ENCODE measurements at regions not wholly inside any gene's neighbourhood (a gene's known extent, or its start where the extent isn't known, plus 50 kb on each side); places are given as distances from the start of the nearest gene placed in this dataset.
"Not testable (repeated sequence)": the region's sequence is repeated elsewhere in the genome, so short reads cannot be mapped to it uniquely, and the experiment has no call there.

DNA sequence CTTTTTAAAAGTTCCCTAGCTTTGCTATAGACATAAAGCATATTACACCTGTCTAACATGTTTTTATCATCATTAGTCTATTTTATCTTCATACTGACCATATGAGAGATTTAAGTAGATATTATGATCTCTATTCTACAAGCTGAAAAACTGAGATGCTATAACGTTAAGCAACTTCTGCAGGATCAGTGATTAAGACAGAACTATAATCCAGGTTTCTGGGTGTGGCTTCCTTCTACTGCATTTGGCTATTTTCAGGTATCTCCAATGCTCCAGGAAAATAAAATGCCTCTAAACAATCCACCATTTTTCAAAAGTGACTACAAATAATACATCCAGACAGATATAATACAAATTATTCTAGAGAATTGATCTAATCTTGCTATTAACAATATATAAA, 53.4 kb downstream of the RGS2 start:
- no peak for DNase-seq

DNA sequence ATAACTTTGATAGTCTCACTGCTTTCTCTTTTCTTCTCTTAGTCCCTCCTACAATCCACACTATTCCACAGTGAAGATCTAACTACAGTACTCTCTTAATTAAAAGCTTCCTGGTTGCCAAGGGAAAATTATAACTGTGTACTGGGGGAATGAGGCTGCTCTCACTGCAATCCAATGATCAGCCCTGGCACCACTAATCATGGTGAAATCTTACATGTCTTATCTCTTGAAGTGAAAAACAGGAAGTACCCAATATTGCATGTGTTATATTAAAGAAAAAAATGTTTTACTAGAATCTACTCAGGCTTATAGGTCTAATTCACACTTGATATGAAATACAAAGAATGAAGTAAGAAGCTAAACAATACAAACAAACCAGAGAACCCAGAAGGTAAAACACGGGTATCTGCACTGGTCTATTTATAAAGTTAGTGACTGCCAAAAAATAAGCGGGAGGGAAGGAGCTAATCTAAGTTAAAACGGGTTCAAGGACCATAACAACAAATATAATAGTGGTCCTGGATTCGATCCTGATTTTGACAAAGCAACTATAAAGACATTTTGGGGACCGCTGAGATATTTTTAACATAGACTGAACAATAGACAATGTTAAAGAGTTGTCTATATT, 57.5 kb downstream of the RGS2 start:
- no peak for DNase-seq

DNA sequence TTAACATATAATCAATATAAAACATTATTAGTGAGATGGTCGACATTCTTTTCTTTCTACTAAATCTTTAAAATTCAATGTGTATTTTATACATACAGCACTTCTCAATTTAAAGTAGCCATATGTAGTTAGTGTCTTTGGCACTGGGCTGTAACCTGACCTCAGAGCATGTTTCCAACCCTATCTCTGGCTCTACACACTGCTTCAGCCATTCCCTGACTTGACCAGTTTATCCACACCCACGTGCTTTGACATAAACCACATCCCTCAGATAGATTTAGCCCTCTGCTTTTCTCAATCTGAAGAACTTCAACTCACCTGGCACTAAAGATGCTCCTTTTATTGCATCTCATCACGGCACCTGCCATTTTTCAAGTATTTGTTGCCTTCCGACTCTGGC, 58.3 kb downstream of the RGS2 start:
- DNase-seq, result no peak

DNA sequence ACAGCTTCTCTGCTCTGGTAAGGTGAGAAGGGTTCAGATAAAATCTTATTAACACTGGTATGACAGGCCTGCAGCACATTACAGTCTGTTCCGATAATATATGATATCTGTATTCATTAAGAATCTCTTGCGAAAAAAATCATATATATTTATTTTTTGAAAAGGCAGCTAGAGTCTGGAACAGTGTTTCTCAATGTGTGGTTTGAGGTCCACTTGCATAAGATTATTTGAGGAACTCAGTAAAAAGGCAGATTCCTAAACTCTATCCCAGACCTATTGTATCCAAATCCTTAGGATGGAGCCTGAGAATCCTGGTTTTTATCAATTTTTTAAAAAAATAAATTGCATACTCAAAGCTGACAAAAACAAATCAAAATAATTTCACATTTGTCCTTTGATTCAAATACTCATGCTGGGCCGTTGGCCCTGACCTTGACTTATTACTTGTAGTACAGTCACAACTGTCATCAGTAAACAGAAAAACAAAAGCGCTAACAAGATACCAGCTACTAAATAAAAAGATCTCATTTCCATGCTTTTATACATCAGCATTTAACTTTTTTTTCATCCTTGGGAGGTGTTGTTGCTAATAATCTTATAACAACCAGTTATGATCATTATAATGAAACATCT, 60.6 kb downstream of the RGS2 start:
- no peak for DNase-seq

DNA sequence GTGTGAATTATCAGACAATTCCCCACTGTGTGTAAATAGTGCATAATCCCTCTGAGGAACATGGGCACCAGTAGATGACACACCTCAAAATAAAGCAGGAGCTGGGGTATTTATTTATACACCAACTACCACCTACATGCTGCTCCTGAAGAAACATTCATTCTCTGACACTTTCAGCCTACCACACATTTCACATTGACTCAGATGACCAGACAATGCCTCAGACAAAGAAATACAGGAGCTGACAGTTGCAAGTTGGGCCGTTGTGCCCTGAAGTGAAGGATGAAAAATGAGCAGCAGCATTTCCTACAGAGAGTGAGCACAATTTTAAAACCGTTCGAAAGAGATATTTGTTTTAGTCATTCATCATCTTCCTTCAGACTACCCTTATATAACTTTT, 63.2 kb downstream of the RGS2 start:
- DNase-seq, result no peak

DNA sequence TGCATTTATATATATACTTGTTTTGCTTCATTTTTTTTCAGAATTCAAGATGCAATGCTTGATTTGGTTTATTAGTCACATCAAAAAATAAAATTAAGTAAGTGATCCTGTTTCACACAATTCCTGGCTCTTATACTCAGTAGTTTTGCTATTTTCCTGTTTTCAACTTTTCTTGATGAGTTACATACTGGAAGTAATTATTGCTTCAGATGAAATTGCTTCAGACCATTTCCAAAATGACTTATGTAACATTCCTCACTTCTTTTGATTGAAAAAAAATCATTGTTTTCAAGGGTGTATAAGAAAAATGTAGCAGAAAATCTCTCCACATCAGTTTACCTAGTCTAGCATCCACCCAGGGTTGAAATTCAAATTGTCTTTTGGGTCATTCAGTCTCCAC, 65.0 kb downstream of the RGS2 start:
- no peak for DNase-seq

DNA sequence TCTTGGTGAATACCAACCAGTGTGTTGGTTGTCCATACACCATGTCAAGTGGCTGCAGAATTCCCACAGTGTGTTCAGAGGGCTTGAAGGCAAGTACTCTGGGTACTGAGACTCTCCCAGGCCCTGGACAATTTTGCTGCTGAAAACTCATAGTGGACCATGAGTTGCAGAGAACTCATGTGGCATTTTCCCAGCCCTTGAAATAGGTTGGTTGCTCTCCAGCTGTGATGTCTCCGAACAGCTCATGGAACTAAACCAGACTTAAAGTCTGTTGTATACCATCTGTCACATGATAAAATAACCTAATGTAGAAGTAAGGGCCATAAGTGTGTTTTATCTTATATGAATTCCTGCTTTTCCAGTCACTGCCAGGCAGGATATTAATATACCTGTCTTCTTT, 67.8 kb downstream of the RGS2 start:
- no peak for DNase-seq

DNA sequence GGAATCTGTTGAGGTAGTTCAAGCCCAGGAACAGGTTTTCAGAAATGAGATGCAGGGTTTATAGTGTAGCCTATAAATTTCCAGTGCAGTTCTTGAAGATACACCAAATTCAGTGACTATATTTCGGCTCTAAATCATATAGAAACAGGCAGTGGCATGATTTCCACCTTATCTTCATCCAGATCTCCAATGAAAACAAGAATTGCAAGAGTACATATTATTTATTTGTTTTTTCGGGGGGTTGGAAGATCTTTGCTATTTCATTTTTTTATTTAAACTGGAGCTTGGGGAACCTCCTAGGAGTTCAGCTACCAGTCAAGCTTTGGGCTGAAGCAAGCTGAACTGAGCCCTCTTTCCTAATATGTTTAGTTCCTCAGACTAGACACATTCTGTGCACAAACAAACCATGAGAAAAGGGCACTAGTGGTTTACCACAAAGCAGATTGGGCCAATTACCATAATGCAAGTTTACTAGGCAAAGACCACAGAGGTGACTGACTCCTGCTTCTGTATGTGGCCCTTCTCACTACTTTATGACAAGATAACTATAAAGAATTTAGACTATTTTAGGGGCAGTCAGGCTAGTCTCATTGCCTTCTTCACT, 68.5 kb downstream of the RGS2 start:
- DNase-seq, result no peak

DNA sequence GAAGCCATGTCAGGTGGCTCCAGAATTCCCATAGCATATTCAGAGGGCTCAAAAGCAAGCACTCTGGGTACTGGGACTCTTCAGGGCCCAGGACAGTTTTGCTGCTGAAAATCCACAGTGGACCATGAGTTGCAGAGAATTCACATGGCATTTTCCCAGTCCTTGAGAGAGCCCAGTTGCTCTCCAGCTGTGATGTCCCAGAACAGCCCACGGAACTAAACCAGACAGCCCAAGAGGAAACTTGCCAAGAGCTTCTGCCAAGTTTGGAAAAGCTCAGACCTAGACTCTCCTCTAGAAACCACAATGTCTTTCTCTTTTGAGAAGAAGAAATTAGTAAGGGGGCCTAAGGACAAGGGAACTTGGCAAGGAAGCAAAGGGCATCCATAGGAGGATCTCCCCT, 69.4 kb downstream of the RGS2 start:
- DNase-seq, result peak; percentile 19

DNA sequence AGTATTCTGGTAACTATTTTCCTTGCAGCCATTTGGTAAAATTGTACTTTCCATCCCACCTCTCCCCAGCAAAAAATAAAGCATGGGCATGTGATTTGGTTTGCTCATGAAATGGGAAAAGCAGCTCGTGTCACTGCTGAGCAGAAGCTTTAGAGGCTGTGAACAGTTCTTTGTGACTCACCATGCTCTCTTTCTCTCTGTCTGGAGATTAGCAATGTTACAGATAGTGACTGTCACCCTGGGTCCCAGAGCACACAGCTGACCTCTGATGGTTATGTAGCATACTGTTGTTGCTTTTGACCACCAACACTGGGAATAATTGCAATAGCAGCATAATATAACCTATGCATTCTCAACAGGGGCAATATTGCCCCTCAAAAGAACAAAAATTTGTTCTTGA, 70.6 kb downstream of the RGS2 start:
- DNase-seq, result no peak

DNA sequence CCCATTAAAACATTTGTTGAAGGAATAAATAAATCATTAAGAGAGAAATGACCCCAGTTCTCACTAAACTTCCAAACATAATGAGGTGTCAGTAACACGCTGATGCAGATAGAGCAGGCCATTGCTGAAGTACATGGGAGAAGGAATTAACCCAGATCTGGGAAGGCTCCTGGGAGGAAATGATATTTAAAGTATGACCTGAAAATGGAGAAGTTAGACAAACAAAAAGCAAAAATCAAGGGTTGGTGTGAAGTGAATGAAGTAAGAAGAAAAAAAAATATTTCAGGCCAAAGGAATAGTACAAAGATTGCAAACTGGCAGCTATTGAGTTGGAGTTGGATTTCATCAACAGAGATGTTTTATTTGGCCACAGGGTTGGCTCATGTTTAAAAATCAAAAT, 71.4 kb downstream of the RGS2 start:
- DNase-seq, result no peak

DNA sequence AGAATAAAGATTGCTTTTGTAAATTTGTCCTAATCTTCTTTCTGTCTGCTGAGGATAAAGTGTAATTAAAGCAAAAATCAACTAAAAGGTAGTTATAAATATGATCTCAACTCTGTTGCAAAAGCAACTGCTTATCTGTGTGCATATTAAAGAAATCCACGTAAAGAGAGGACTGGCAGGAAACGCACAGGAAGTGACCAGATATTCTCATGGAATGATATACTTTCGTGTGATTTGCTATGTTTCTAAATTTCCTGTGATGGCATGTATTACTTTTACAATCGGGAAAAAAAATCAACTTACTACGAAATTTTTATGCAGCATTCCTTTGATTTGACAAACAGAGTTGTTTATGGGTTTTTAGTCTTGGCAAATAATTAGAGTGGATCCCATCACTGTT, 75.4 kb downstream of the RGS2 start:
- no peak for DNase-seq

DNA sequence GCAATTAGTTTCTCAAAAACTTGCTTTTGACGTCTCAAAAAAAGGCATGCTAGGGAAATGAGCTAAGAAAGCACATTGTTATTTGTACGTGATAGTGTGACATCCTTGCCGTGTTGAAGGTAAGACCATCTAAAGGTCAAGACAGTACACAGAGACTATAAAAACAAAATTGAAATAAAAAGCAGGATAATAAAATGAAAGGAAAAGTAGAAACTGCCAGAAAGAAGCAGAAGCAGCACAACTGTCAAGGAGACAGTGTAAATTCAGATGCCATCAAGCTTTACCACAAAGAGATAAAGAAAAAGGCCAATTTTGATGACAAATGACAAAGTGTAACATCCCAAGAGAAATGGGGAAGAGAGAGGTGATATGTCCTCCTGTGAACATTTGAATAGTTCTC, 76.5 kb downstream of the RGS2 start:
- DNase-seq, result not testable (repeated sequence)

DNA sequence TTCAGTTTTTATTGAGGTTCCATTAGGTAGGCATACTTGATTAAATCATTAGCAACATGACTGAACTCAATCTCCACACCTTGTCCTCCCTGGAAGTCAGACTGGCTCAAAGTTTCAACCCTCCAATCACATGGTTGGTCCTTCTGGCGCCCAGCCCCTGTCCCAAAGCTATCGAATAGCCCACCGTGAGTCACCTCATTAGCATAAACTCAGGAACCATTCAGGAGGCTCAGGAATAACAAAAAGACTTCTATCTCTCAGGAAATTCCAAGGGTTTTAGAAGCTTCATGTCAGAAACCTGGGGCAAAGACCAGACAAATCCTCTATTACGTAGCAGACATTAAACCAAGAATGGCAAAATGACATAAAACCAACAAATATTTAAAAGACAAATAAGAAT, 78.6 kb downstream of the RGS2 start:
- no peak for DNase-seq

DNA sequence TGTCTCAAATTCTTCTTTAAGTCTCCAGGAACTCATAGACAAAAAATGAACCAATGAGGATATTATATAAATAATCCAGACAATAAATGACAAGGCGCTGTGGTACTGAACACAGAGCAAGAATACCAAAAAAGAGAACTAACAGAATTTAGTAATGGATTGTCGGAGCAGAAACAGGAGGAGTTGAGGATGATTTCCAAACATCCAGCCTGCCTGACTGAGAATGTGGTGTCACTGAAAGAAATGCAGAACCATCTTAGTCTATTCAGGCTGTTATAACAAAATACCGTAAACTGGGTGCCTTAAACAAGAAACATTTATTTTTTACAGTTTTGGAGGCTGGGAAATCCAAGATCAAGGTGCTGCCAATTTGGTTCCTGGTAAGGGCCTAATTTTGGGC, 79.7 kb downstream of the RGS2 start:
- no peak for DNase-seq

DNA sequence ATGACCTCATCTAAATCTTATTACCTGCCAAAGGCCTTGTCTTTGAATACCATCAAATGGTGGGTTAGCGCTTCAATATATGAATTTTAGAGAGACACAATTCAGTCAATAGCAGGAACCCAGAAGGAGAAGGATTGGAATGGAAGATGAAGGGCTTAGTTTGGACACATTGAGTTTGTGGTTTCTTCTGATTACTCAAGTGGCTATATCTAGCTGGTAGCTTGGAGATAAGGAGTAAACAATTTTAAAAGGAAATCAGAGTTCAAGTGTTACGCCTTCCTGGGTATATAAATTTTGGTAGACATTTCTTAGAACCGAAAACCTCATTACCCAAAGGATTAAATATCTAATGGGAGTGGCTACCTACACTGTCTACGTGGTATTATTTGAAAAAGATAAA, 80.2 kb downstream of the RGS2 start:
- DNase-seq, result no peak

DNA sequence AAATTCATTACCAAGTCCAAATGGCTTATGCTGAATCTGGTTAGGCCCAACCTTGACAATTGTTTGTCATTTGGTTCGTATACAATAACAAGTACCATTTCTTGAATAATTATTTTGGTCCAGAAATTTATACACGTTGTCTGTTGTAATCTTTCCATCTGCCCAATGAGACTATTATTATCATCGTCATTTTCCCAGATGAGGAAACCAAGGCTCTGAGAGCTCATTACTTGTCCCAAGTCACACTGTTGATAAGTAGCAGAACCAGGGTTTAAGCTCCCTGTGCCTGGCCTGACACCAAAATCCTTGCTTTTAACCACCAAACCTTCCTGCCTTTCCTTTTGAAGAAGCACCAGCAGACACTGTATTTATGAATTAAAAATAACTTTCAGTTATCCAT, 81.3 kb downstream of the RGS2 start:
- no peak for DNase-seq

DNA sequence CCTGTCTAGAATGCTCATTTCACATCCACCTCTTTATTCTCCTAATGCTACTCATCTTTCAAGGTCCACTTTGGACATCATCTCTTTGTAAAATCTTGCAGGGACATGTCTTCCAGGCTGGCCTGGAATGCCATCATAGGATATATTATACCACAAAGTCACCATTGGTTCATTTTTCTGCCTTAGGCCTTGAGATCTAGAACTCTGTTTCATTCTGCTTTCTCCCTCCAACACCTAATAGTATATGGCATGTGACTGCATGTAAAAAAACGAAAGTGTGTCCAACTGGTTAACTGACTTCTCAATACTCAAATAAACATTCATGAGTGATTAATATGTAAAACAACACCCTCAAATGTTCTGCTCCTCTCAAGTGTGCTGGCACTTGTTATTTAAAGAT, 84.1 kb downstream of the RGS2 start:
- DNase-seq, result no peak

DNA sequence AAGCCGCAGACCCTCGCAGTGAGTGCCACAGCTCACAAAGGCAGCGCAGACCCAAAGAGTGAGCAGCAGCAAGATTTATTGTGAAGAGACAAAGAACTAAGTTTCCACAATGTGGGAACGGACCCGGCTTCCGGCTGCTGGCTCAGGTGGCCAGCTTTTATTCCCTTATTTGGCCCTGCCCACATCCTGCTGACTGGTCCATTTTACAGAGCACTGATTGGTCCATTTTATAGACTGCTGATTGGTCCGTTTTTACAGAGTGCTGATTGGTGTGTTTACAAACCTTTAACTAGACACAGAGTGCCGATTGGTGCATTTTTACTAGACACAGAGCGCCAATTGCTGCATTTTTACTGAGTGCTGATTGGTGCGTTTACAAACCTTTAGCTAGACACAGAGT, 86.6 kb downstream of the RGS2 start:
- DNase-seq, result not testable (repeated sequence)

DNA sequence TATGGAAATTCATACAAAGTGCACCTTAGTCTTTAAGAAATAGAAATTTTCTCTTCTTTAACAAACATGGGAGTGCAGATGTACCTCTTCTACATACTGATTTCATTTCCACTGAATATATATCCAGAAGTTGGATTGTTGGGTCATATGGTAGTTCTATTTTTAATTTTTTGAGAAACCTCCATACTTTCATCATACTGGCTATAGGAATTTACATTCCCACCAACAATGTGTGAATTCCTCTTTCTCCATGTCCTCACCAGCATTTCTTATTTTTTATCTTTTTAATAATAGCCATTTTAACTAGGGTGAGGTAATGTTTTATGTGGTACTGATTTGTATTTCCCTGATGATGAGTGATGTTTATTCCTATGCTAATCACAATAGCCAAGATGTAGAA, 87.5 kb downstream of the RGS2 start:
- no peak for DNase-seq

DNA sequence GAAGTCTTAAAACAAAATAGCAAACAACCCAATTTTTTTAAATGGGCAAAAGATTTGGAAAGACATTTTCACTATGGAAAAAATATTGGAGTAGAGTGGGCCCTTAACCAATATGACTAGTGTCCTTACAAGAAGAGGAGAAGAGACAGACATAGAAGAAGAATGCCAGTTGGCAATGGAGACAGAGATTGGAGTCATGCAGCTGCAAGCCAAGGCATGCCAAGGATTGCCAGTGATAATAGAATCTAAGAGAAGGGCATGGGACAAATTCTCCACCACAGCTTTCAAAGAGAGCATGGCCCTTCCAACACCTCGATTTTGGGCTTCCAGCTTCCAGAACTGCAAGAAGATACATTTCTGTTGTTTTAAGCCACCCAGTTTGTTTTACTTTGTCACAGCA, 92.7 kb downstream of the RGS2 start:
- no peak for DNase-seq

DNA sequence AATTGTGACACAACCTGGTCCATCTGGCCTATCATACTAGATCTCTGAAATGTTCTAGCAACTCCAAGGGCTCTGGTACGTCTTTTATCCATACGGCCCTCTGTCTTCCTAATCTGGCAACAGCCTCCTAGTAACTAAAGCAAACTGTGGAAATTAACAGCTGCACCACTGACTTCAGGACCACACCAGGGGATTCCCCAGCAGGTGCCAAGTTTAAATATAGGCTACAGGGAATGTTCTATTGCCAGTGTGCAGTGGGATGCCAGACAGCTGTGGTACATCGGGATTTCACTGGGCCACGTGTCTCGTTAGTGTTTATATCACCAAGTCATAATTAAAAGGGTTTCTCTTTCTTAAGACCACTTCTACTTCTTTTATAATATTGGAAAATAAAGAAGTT, 94.3 kb downstream of the RGS2 start:
- peak; percentile 44 for DNase-seq

DNA sequence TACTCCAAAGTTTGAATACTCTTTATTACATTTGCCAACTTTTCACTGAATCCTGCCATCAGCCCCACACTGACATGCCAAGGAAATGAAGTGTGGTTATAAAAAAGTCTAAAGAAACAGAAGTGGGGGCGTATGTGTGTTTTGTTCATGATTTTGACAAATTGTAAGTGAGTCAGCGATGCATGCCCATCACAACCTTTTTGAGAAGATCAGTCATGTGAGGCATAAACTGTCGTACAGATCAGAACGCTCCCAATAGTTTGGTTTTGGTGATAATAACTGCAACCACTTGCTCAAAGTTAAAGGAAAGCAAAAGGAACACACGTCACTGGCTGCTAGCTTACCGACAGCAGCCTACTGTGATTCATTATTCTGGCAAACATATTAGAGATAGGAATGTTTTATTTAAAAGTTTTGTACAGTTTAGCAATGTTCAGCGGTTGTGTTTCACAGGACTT, 95.6 kb downstream of the RGS2 start:
- DNase-seq, result peak; percentile 23

DNA sequence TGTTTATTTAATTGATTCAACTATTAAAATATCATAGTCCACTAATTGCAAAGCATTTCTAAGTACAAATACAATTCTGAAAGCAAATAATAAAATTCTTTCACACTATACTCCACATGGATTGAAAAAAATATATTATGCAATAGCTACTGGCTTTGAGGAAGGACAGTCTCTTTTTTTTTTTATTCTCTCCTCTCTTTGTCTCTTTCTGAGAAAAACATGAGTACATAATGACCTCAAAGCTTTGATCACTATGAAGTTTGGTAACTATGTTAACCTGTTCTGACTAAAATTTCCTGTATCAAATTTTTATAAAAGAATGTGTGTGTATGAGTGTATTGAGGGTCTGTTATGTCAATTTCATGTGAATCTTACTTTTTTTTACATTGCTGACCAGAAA, 96.2 kb downstream of the RGS2 start:
- DNase-seq, result no peak

DNA sequence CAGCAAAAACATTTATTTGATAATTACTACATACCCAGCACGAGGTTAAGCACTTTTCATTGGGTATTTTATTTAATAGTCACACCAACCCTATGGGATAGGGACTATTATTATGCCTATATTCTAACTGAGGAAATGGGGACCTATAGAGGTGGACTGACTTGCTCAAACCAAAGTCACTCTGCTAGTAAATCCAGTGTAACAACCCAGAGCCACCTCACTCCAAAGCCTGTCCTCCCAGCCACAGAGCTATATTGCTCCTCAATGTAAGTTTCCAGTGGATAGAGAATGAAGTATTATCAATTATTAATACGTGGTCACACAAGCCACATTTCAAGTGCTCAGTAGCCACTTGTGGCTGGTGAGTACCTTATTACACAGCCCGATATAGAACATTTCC, 97.5 kb downstream of the RGS2 start:
- DNase-seq, result no peak
